GM12865 (cell line): ENCODE measurements at regions not wholly inside any gene's neighbourhood (a gene's known extent, or its start where the extent isn't known, plus 50 kb on each side); places are given as distances from the start of the nearest gene placed in this dataset.

Source experiments
- DNase-seq: peaks from one replicate; pipeline ENCODE4 v3.0.0; 2010; ENCODE audit warnings: low read depth
- H3K4me3 ChIP-seq: 2 replicates; pipeline ENCODE4 v1.5.1; 2011; ENCODE audit warnings: mild to moderate bottlenecking, low read depth, low read length, control low read depth
- CTCF ChIP-seq: IDR thresholded peaks from 2 replicates; pipeline ENCODE4 v1.5.1; 2011; ENCODE audit warnings: low read length, control low read depth, low read depth, inconsistent platforms; ENCODE audit not compliant: insufficient read depth; ENCODE audit errors: missing control alignments

- DNase-seq, result no peak
- no peak overlapping the region for H3K4me3 ChIP-seq
- TF ChIP-seq CTCF, result no peak
These were observed 654.2 kb downstream of the MED13L start for GRCh38 chr12:115623275-115623674.

GRCh38 chr12:115620816-115621215, 656.7 kb downstream of the MED13L start:
- TF ChIP-seq CTCF, result no peak
- H3K4me3 ChIP-seq, result no peak overlapping the region
- no peak for DNase-seq

- no peak overlapping the region for H3K4me3 ChIP-seq
- TF ChIP-seq CTCF, result no peak
- DNase-seq, result no peak
These were observed 657.6 kb downstream of the MED13L start for GRCh38 chr12:115619889-115620288.

- TF ChIP-seq CTCF, result no peak
- no peak overlapping the region for H3K4me3 ChIP-seq
- DNase-seq, result no peak
These were observed 658.4 kb downstream of the MED13L start for GRCh38 chr12:115619061-115619460.

- H3K4me3 ChIP-seq, result no peak overlapping the region
- TF ChIP-seq CTCF, result no peak
- DNase-seq, result no peak
These were observed 659.4 kb downstream of the MED13L start for GRCh38 chr12:115618105-115618504.

GRCh38 chr12:115617391-115617790, 660.1 kb downstream of the MED13L start:
- TF ChIP-seq CTCF, result no peak
- DNase-seq, result no peak
- no peak overlapping the region for H3K4me3 ChIP-seq

- H3K4me3 ChIP-seq, result no peak overlapping the region
- DNase-seq, result no peak
These were observed 666.0 kb downstream of the MED13L start for GRCh38 chr12:115611477-115611876.

More at GRCh38 chr12:115611477-115611876, 666.0 kb downstream of the MED13L start:
- TF ChIP-seq CTCF, result no peak
